ENCODE measurements at regions not wholly inside any gene's neighbourhood (a gene's known extent, or its start where the extent isn't known, plus 50 kb on each side); places are given as distances from the start of the nearest gene placed in this dataset.
A peak's percentile ranks its signal among the peaks of the same experiment; 100 is the strongest.

GRCh38 chr22:46084943-46085827 lies 65.1 kb upstream of the PPARA start:
- FAIRE-seq = no peak
- Histone ChIP-seq H3K36me3 (ENCODE audit: control insufficient read depth in 3 of 3, insufficient read depth in 2 of 3, low read depth in 1 of 3, low read length in 3 of 3) (peaks cover 0 to 64% (median 0%) of the 10 kb centered on the region in 3 donors), H3K4me1 (ENCODE audit: control insufficient read depth in 3 of 3, insufficient read depth in 2 of 3, low read depth in 1 of 3, low read length in 2 of 3) (peaks cover 8 to 50% (median 13%) of the 10 kb centered on the region in 3 donors), H3K4me3 (ENCODE audit: low read depth in 1 of 3, low read length in 3 of 3) (peak overlapping the region in 1 of 3 donors; percentile 4), H3K27ac (ENCODE audit: low read depth in 1 of 3, low read length in 2 of 3) (peak overlapping the region; percentile 61 to 81 (median 76)), H3K27me3 (ENCODE audit: control insufficient read depth in 3 of 3, insufficient read depth in 3 of 3, low read length in 3 of 3) (no peaks in the 10 kb centered on the region), H3K9me3 (ENCODE audit: control insufficient read depth in 2 of 2, insufficient read depth in 1 of 2, low read depth in 1 of 2, low read length in 1 of 2) (no peaks in the 10 kb centered on the region)
- DNase-seq = no peak
- WGBS, 3 donors = 58 to 69% (median 69%) methylated on average over 33 to 35 of the region's 35 CpGs

- DNase-seq (peak; percentile 91 to 95), FAIRE-seq (no peak)
- WGBS, 3 donors = 39 to 49% (median 45%) methylated on average over 32 to 37 of the region's 37 CpGs
- Histone ChIP-seq H3K27ac (ENCODE audit: low read depth in 1 of 3, low read length in 2 of 3) (peak overlapping the region; percentile 61 to 81 (median 76)), H3K4me1 (ENCODE audit: control insufficient read depth in 3 of 3, insufficient read depth in 2 of 3, low read depth in 1 of 3, low read length in 2 of 3) (peaks cover 8 to 50% (median 13%) of the 10 kb centered on the region in 3 donors), H3K4me3 (ENCODE audit: low read depth in 1 of 3, low read length in 3 of 3) (peak overlapping the region in 1 of 3 donors; percentile 7), H3K9me3 (ENCODE audit: control insufficient read depth in 2 of 2, insufficient read depth in 1 of 2, low read depth in 1 of 2, low read length in 1 of 2) (no peaks in the 10 kb centered on the region), H3K27me3 (ENCODE audit: control insufficient read depth in 3 of 3, insufficient read depth in 3 of 3, low read length in 3 of 3) (no peaks in the 10 kb centered on the region), H3K36me3 (ENCODE audit: control insufficient read depth in 3 of 3, insufficient read depth in 2 of 3, low read depth in 1 of 3, low read length in 3 of 3) (peaks cover 0 to 70% (median 0%) of the 10 kb centered on the region in 3 donors)
These were observed 64.3 kb upstream of the PPARA start for GRCh38 chr22:46085828-46086576.

GRCh38 chr22:46086577-46087335 lies 63.6 kb upstream of the PPARA start:
- no peaks in the 10 kb centered on the region for H3K27me3 ChIP-seq (ENCODE audit: control insufficient read depth in 3 of 3, insufficient read depth in 3 of 3, low read length in 3 of 3)
- H3K36me3 ChIP-seq (ENCODE audit: control insufficient read depth in 3 of 3, insufficient read depth in 2 of 3, low read depth in 1 of 3, low read length in 3 of 3) = peaks cover 0 to 71% (median 0%) of the 10 kb centered on the region in 3 donors
- H3K4me3 ChIP-seq (ENCODE audit: low read depth in 1 of 3, low read length in 3 of 3) = peak overlapping the region in 1 of 3 donors; percentile 7
- H3K27ac ChIP-seq (ENCODE audit: low read depth in 1 of 3, low read length in 2 of 3) = peak overlapping the region; percentile 61 to 76 (median 69)
- H3K9me3 ChIP-seq (ENCODE audit: control insufficient read depth in 2 of 2, insufficient read depth in 1 of 2, low read depth in 1 of 2, low read length in 1 of 2) = no peaks in the 10 kb centered on the region
- H3K4me1 ChIP-seq (ENCODE audit: control insufficient read depth in 3 of 3, insufficient read depth in 2 of 3, low read depth in 1 of 3, low read length in 2 of 3) = peaks cover 8 to 50% (median 13%) of the 10 kb centered on the region in 3 donors
- FAIRE-seq (no peak), DNase-seq (peak in 1 of 2 donors; percentile 42)
- 63 to 77% (median 76%) methylated on average over 18 of the region's 18 CpGs for WGBS, 3 donors

GRCh38 chr22:46087336-46087690 lies 63.0 kb upstream of the PPARA start:
- FAIRE-seq (no peak), DNase-seq (no peak)
- Histone ChIP-seq H3K36me3 (ENCODE audit: control insufficient read depth in 3 of 3, insufficient read depth in 2 of 3, low read depth in 1 of 3, low read length in 3 of 3) (peaks cover 0 to 75% (median 0%) of the 10 kb centered on the region in 3 donors), H3K9me3 (ENCODE audit: control insufficient read depth in 2 of 2, insufficient read depth in 1 of 2, low read depth in 1 of 2, low read length in 1 of 2) (no peaks in the 10 kb centered on the region), H3K27me3 (ENCODE audit: control insufficient read depth in 3 of 3, insufficient read depth in 3 of 3, low read length in 3 of 3) (no peaks in the 10 kb centered on the region), H3K4me1 (ENCODE audit: control insufficient read depth in 3 of 3, insufficient read depth in 2 of 3, low read depth in 1 of 3, low read length in 2 of 3) (peaks cover 8 to 50% (median 13%) of the 10 kb centered on the region in 3 donors), H3K27ac (ENCODE audit: low read depth in 1 of 3, low read length in 2 of 3) (peak overlapping the region in 2 of 3 donors; percentile 23 to 76), H3K4me3 (ENCODE audit: low read depth in 1 of 3, low read length in 3 of 3) (no peak overlapping the region)
- WGBS, 3 donors = 72 to 87% (median 81%) methylated on average over 14 of the region's 14 CpGs

- 43 to 59% (median 58%) methylated on average over 16 to 22 of the region's 22 CpGs for WGBS, 3 donors
- no peak overlapping the region for H3K4me3 ChIP-seq (ENCODE audit: low read depth in 1 of 3, low read length in 3 of 3)
- H3K27ac ChIP-seq (ENCODE audit: low read depth in 1 of 3, low read length in 2 of 3) = peak overlapping the region in 2 of 3 donors; percentile 25 to 86
- H3K9me3 ChIP-seq (ENCODE audit: control insufficient read depth in 2 of 2, insufficient read depth in 1 of 2, low read depth in 1 of 2, low read length in 1 of 2) = no peaks in the 10 kb centered on the region
- H3K27me3 ChIP-seq (ENCODE audit: control insufficient read depth in 3 of 3, insufficient read depth in 3 of 3, low read length in 3 of 3) = no peaks in the 10 kb centered on the region
- H3K4me1 ChIP-seq (ENCODE audit: control insufficient read depth in 3 of 3, insufficient read depth in 2 of 3, low read depth in 1 of 3, low read length in 2 of 3) = peaks cover 8 to 50% (median 13%) of the 10 kb centered on the region in 3 donors
- H3K36me3 ChIP-seq (ENCODE audit: control insufficient read depth in 3 of 3, insufficient read depth in 2 of 3, low read depth in 1 of 3, low read length in 3 of 3) = peaks cover 0 to 81% (median 0%) of the 10 kb centered on the region in 3 donors
- DNase-seq (peak in 1 of 2 donors; percentile 59), FAIRE-seq (no peak)
These were observed 62.5 kb upstream of the PPARA start for GRCh38 chr22:46087816-46088277.

- Histone ChIP-seq H3K36me3 (ENCODE audit: control insufficient read depth in 3 of 3, insufficient read depth in 2 of 3, low read depth in 1 of 3, low read length in 3 of 3) (peaks cover 0 to 87% (median 0%) of the 10 kb centered on the region in 3 donors), H3K4me1 (ENCODE audit: control insufficient read depth in 3 of 3, insufficient read depth in 2 of 3, low read depth in 1 of 3, low read length in 2 of 3) (peaks cover 8 to 44% (median 10%) of the 10 kb centered on the region in 3 donors), H3K4me3 (ENCODE audit: low read depth in 1 of 3, low read length in 3 of 3) (no peak overlapping the region), H3K27ac (ENCODE audit: low read depth in 1 of 3, low read length in 2 of 3) (peak overlapping the region; percentile 25 to 86 (median 32)), H3K9me3 (ENCODE audit: control insufficient read depth in 2 of 2, insufficient read depth in 1 of 2, low read depth in 1 of 2, low read length in 1 of 2) (no peaks in the 10 kb centered on the region), H3K27me3 (ENCODE audit: control insufficient read depth in 3 of 3, insufficient read depth in 3 of 3, low read length in 3 of 3) (no peaks in the 10 kb centered on the region)
- DNase-seq = no peak
- no peak for FAIRE-seq
- 62 to 85% (median 73%) methylated on average over 23 to 25 of the region's 25 CpGs for WGBS, 3 donors
These were observed 61.6 kb upstream of the PPARA start for GRCh38 chr22:46088541-46089311.

- DNase-seq (no peak), FAIRE-seq (no peak)
- H3K9me3 ChIP-seq (ENCODE audit: control insufficient read depth in 2 of 2, insufficient read depth in 1 of 2, low read depth in 1 of 2, low read length in 1 of 2) = no peaks in the 10 kb centered on the region
- H3K36me3 ChIP-seq (ENCODE audit: control insufficient read depth in 3 of 3, insufficient read depth in 2 of 3, low read depth in 1 of 3, low read length in 3 of 3) = peaks cover 0 to 82% (median 0%) of the 10 kb centered on the region in 3 donors
- no peak overlapping the region for H3K4me3 ChIP-seq (ENCODE audit: low read depth in 1 of 3, low read length in 3 of 3)
- no peaks in the 10 kb centered on the region for H3K27me3 ChIP-seq (ENCODE audit: control insufficient read depth in 3 of 3, insufficient read depth in 3 of 3, low read length in 3 of 3)
- H3K27ac ChIP-seq (ENCODE audit: low read depth in 1 of 3, low read length in 2 of 3) = peak overlapping the region in 1 of 3 donors; percentile 86
- 75 to 80% (median 80%) methylated on average over 24 of the region's 24 CpGs for WGBS, 3 donors
- peaks cover 4 to 36% (median 5%) of the 10 kb centered on the region in 3 donors for H3K4me1 ChIP-seq (ENCODE audit: control insufficient read depth in 3 of 3, insufficient read depth in 2 of 3, low read depth in 1 of 3, low read length in 2 of 3)
These were observed 60.8 kb upstream of the PPARA start for GRCh38 chr22:46089426-46090035.
